ENCODE measurements at regions not wholly inside any gene's neighbourhood (a gene's known extent, or its start where the extent isn't known, plus 50 kb on each side); places are given as distances from the start of the nearest gene placed in this dataset.
"Not testable (repeated sequence)": the region's sequence is repeated elsewhere in the genome, so short reads cannot be mapped to it uniquely, and the experiment has no call there.

DNA sequence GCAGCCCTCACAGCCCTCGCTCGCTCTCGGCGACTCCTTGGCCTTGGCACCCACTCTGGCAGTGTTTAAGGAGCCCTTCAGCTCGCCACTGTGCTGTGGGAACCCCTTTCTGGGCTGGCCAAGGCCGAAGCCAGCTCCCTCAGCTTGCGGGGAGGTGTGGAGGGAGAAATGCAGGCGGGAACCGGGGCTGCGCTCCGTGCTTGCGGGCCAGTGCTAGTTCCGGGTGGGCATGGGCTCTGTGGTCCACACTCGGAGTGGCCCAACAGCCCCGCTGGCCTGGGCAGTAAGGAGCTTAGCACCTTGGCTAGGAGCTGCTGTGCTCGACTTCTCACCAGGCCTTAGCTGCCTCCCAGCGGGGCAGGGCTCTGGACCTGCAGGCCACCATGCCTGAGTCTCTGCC lies 192.6 kb downstream of the COX18 start:
- DNase-seq, result no peak

DNA sequence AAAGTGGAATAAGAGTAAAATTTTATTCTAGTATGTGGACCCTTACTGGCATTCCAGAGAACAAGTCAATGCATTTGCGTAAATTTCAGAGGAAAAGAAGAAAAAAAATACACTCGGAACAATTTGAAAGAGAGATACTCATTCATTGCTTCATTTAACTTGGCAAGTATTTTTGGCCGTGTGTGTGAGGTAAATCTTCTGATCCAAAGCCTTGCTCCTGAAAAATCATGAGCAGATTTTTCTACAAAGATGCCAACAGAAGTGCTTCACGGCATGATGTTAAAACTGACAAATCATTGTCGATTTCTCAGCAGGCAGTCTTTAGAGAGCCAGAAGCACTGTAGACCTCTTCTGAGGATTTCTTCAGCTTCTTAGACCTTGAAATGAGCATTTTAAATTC lies 194.0 kb downstream of the COX18 start:
- DNase-seq, result no peak

DNA sequence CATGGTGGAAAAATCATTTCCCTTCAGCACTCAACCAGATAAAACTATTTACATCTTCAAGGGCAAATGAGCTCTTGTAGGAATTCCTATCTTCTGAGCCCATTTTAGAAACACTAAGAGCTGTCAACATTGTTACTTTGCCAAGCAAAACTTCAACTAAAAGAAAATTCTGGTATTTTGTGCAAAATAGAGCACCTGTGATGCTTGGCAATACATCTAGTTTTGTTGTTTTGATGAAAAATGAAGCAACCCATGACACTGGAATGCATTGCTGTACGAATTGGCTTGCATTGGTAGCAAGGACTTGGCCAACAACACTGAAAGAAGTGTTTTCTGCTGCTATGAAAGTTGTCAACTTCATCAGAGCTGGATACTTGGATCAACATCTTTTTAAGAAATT lies 194.4 kb downstream of the COX18 start:
- DNase-seq, result no peak

DNA sequence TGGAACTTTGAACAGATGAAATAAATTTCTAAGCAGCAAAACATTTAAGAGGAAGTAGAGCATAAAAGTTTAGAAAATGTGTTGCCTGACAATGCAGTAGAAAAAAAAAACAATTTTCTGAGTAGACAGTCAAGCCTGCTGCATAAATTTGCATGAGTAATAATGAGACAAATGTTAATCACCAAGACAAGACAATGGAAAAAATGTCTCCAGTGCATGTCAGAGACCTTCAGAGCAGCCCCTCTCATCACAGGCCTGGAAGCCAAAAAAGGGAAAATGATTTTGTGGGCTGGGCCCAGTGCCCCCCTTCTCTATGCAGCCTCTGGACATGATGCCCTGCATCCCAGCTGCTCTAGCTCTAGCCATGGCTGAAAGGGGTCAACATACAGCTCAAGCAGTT lies 204.6 kb downstream of the COX18 start:
- DNase-seq, result no peak

DNA sequence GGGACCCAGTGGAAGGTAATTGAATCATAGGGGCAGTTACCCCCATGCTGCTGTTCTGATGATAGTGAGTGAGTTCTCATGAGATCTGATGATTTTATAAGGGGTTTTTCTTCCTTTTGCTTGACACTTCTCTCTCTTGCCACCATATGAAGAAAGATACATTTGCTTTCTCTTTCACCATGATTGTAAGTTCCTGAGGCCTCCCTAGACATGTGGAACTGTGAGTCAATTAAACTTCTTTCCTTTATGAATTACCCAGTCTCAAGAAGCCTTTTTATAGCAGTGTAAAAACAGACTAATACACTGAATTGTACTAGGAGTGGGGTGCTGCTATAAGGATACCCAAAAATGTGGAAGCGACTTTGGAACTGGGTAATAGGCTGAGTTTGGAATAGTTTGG lies 205.2 kb downstream of the COX18 start:
- DNase-seq, result not testable (repeated sequence)

DNA sequence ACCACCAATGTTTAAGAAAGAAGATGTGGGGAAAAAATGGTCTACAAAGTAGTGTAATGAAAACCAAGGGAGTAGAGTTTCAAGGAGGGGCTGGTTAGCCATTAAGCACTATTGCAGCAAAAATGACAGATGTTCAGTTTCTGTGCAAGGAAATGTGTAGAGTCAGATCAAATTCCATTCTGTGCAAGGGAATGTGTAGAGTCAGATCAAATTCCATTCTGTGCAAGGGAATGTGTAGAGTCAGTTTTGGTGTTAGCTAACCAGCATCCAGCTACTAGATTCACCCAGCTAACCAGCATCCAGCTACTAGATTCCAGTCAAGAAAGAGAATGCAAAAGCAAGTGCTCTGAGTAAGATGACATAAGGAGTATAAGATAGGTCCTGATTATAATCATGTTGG lies 208.8 kb downstream of the COX18 start:
- DNase-seq, result no peak

DNA sequence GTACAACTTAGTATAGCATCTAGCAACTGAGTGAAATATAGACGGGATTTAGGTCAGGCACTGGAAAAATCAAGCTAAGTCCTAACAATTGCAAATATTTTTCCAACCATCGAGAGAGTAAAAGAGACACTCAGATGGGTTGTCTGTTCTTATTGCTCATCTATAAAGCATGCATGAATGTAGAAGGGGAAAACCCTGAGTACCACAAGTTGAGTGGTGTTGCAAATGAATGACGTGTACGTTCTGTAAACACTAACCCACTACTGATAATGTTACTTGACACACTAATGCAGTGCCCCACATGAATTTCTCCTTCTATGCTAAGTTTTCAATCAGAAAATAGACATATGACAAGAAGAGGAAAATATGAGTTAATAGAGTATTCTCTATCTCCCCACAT lies 211.2 kb downstream of the COX18 start:
- no peak for DNase-seq

DNA sequence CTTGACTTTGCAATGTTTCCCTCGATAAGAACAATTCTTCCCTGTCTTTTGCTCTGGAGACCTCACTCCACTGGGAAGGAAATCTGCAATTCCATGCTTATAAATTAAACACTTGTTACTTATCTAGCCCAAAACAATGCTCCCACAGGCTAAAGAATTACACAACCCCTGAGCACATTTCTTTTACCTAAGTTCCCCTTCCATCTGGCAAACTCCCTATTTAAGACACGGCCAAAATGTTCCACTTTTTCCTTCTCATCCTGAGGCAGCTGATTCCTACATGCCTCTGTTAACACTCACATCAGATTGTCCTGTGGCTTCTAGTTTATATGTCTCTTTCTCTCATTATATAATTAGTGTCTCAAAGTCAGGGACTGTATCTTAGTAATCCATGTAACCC lies 211.7 kb downstream of the COX18 start:
- no peak for DNase-seq

DNA sequence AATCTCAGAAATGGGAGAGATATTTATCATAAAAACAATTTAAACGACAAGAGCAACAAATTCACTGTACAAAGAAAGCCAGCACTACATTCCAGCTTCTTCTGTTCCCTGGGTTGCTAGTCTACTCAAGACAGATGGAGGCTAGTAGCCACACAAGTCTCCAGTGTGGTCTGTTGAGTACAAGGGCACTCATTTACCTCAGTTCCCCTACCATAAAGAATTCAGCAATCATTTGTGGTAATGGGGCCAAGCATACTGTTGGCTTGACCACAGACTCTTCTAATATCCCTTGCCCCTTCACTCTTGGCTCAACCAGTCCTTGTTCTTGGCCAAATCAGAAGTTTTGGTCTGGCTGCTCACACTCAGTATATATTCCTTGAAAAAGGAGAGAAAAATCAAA lies 212.3 kb downstream of the COX18 start:
- DNase-seq, result no peak

DNA sequence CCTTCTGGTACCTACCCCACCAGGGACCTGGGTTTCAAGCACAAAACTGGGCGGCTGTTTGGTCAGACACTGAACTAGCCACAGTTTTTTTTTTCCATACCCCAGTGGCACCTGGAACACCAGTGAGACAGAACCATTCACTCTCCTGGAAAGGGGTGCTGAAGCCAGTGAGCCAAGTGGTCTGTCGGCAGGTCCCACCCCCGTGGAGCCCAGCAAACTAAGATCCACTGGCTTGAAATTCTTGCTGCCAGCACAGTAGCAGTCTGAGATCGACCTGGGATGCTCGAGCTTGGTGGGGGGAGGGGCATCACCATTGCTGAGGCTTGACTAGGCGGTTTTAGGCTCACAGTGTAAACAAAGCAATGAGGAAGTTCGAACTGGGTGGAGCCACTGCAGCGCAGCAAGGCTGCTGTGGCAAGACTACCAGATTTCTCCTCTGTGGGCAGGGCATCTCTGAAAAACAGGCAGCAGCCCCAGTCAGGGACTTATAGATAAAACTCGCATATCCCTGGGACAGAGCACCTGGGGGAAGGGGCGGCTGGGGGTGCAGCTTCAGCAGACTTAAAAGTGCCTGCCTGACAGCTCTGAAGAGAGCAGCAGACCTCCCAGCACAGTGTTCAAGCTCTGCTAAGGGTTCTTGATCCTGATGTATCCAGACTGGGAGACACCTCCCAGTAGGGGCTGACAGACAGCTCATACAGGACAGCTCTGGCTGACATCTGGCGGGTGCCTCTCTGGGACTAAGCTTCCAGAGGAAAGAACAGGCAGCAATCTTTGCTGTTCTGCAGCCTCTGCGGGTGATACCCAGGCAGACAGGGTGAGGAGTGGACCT lies 223.0 kb downstream of the COX18 start:
- no peak for DNase-seq

DNA sequence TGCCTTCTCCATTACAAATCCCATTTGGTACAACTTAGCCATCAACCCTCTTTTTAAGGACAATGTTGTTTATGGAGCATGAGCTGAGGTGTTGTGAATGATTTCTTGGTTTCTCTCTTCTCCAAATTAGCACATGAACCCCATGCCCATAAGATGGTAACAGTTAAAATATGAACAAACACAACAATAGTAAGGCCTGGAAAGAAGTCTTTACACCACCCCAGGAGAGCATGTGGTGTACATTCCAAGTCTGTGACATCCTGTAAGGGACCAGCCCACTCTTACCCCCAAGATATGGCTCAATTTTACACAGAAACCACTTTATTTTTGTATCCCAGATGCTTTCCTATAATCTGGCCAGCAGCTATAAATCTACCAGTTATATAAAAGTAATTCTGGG lies 226.1 kb downstream of the COX18 start:
- DNase-seq, result no peak

DNA sequence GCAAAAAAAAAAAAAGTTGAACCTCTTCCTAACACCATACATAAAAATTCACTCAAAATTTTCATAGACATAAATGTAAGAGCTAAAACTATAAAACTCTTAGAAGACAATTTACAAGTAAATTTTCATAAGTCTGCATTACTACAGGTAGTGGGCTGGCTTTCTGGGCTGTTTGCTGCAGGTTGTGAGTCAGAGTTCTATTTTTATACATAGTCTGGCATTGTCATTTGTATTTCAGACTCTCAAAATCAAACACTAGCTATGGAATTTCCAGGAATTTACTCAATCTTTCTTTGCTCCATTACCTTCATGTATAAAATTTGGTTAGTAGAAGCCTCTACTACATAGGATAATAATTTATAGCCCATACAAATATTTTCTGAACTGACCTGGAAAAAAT lies 227.2 kb downstream of the COX18 start:
- DNase-seq, result no peak

DNA sequence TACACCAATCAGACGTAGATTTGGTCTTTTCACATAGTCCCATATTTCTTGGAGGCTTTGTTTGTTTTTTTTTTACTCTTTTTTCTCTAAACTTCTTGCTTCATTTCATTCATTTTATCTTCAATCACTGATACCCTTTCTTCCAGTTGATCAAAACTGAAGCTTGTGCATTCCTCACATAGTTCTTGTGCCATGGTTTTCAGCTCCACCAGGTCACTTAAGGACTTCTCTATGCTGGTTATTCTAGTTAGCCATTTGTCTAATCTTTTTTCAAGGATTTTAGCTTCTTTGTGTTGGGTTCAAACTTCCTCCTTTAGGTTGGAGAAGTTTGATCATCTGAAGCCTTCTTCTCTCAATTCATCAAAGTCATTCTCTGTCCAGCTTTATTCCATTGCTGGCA lies 229.3 kb downstream of the COX18 start:
- DNase-seq, result not testable (repeated sequence)

DNA sequence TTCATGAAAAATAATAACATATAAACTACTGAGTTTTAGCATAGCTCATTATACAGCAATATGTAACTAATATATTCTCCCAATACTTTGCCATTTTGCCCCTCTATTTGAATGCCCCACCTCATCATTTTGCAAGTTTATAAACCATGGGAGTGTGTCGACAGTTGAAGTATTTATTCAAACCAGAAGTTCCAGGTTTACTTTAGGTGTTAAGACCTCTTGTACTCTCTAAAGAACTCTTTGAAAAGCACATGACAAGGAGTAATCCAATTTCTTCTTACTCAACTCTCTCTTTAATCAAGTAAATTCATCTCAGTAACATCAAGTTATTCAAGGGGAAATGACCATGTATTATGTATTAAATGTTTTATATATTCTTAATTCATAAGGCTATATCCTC lies 240.7 kb downstream of the COX18 start:
- peak in 1 of 2 donors; percentile 6 for DNase-seq

DNA sequence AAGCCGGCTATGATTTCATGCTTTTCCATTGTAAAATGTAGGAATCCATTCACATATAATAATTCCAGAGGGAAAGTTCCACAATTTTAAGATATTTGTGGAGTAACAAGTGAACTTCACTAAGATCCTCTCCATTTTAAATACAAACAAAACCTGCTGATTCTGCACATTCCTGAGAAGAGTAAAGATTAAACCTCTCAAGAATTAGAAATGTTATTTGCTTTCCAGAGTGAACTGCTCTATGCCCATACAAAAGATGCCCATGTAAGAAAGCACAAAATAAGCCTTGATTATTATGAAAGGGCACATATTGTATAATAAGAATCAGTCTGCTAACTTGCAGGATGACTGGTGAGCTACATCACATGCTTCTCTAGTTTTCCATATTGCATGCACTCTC lies 241.5 kb downstream of the COX18 start:
- DNase-seq, result no peak

DNA sequence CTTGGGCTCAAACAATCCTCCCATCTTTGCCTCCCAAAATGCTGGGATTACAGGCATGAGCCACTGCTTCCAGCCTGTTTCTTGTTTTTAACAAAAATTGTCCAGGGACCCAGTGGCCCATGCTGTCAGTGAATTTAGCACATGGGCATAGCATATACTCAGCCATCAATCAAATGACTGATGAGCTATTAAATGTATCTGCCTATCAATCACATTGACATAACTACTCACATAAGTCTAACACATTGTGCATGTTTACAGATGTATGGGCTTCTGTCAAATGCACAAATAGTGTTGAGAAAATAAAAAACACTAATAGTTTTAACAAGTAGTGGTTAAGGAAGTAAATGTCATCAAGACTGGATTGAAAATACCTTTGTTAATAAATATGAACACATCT lies 249.4 kb downstream of the COX18 start:
- DNase-seq, result no peak

DNA sequence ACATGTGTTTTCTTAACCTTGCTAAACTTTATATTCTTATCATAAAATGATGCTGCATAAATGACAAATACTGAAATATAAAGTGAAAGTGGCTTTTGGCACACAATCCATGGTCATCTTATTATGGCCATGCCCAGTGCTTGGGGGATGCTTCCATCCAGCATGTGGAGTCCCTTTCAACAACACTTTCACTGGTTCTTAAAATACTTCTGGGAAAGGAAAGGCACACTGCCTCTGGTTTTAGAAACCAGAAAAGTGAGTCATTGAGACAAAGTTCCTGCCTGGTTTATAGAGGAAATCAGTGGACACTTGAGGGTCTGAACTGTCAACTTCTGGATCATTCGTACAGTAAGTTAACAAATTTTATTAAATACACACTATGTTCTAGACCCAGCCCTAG lies 248.0 kb upstream of the ADAMTS3 start:
- DNase-seq, result no peak

DNA sequence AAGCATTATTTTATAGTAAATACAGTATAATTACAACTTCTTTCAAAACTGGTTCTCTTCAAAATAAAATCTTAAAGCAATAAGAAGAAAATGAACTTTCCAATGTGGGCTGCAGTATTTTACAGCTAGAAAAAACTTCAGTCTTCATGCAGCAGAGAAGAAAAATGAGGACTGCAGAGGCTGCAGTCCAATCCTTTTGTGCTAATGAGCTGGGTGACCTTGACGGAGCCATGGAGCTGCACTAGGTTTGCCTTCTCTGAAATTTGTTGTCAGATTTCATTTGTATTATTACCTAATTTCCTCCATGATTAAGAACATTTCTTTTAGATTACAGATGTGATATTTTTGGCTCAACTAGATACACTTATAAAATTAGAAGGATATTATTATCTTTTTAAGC lies 245.2 kb upstream of the ADAMTS3 start:
- no peak for DNase-seq

DNA sequence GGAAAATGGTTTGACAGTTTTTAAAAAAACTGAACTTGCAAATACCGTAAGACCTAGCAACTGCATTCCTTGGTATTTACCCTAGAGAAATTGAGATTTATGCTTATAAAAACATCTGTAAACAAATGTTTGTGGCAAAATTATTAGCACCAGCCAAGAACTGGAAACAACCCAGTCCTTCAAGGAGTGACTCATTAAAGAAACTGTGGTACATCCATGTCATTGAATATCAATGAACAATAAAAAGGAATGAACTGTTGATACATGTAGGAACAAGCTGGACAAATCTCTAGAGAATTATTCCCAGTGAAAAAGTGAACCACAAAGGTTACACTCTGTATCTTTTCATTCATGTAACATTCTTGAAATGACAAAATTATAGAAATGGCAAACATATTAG lies 240.2 kb upstream of the ADAMTS3 start:
- no peak for DNase-seq

DNA sequence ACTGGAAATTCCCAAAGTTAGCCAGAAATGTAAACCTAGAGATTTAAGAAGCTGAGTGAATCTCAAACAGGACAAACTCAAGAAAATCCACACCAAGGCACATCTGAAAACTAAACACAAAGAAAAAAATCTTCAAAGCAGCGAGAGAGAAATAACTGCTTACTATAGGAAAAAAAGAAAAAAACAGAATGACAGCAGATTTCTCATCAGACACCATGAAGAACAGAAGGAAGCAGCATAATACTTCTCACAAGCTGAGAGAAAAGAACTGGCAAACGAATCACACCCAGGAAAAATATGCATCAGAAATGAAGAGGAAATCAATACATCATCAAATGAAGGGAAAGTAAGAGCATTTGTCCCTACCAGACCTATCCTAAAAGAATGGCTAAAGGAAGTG lies 236.3 kb upstream of the ADAMTS3 start:
- no peak for DNase-seq

DNA sequence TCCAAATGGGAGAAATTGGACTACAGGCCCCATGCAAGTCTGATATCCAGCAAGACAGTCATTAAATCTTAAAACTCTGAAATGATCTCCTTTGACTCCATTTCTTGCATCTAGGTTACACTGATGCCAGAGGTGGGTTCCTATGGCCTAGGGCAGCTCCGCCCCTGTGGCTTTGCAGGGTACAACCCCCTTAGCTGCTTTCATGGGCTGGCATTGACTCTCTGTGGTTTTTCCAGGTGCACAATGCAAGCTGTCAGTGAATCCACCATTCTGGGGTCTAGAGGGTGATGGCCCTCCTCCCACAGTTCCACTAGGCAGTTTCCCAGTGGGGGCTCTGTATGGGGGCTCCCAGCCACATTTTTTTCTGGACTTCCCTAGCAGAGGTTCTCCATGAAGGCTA lies 228.5 kb upstream of the ADAMTS3 start:
- no peak for DNase-seq

DNA sequence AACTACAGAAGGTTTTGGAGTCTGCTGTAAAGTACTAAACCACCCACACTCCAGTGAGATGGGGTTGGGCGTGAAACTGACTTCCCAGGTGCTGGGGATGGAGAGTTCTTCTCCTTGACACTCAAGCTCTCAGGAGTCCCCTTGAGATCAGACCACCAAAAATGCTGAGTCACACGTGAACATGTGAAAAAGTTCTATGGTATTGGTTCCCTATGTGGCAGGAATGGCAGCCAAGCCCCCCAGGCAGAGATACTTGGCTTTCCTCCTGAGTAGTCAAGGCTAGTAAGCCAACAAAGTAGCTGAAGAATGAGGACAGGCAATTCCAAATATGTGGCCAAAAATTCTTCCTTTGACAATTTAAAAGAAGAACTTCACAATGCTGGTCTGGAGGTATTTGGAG lies 222.0 kb upstream of the ADAMTS3 start:
- no peak for DNase-seq

DNA sequence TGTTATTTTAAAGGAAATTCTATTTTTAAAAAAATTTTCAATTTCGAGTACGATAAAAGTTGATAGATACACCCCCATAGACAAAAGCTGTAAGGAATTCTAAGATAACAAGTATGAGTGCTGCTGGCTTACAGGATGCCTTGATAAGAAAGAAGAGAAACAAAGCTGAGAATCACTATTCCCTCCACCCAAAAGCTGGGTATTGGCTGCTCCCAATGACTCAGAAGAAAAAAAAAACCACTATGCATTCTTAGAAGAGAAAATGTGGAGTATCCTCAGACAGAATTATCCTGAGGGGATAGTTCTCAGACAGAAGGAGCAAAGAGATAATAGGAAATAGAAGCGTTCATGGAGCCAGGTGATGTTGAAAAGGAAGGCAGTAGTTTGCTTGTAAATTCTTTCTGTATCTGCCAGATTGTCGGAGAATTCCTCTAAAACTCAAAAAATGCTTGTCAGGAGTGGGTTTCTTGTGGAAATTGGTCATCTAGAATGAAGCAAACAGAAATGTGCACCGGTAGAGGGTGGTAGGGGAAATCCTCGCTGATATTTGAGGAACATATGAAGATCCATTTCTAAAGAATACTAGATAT lies 217.5 kb upstream of the ADAMTS3 start:
- no peak for DNase-seq

DNA sequence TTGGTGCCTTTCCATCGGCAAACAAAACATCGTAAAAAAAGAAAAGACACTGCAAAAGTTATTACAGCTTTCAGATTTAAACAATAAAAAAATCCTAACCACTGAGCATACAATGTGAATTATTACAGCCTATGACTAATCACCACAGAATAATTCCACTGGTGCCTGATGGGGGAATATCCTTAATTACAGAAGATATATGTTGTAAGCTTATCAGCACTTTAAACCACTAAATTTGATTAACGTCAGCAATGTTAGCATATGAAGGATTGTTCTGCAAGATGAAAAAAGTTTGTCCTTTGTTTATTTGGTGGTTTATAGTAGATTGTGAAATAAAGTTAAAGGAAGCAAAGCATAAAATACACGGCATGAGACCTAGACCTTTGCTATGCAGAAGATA lies 210.2 kb upstream of the ADAMTS3 start:
- no peak for DNase-seq

Data from right lung (tissue), 2 donors.